ENCODE measurements at regions not wholly inside any gene's neighbourhood (a gene's known extent, or its start where the extent isn't known, plus 50 kb on each side); places are given as distances from the start of the nearest gene placed in this dataset.

DNA sequence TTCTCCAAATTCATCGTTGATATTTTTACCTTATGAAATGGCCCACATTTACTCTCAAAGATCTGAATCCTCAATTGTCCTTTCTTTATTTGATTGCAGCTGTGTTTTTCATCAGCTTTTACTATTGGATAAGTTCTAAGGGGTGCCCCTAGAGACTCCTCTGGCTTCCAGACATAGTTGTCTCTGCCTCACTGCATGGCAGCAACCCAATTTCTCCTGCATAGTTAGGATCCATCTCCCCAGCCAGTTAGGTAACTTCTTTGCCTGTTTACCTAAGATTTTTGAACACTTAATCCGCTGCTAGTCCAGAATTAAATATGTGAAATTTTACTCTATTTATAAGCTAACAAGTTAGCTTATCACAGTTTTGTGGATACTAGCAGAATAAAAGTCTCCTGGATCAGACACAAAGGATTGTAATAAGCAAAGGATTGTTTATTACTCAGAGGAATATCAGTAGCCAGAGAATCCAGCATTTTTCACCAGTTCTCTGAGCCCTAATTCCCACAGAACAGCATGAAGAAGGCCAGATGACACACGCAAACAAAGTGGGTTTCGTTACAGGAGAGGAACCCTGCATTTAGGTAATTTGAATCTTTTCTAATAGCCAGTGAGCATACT, 101.1 kb downstream of the BBS10 start:
- no peak overlapping the region for H3K27ac ChIP-seq (ENCODE audit: extremely low read length, insufficient read depth, low read length)
- H3K36me3 ChIP-seq (replicated peaks in 1 of 2; ENCODE audit: control insufficient read depth in 1 of 2, insufficient read depth in 2 of 2, low read length in 2 of 2), result no peaks in the 10 kb centered on the region
- no peaks in the 10 kb centered on the region for H3K79me2 ChIP-seq (ENCODE audit: insufficient read depth, low read length)
- H3K4me2 ChIP-seq (ENCODE audit: low read depth, low read length), result no peak overlapping the region
- H3K27me3 ChIP-seq (ENCODE audit: control insufficient read depth in 1 of 2, insufficient read depth in 2 of 2, low read length in 2 of 2), result peaks cover 0 to 1% of the 10 kb centered on the region in 2 experiments; a peak in 1 of 5 replicates
- DNase-seq (ENCODE audit: low spot score) (no peak), FAIRE-seq (no peak), ATAC-seq (no peak)
- no TSS peak for BruUV-seq (replicated peaks)
- ChIA-PET POLR2A (no interaction called here), CTCF (ENCODE audit: low intra/inter-chr PET ratio, low total read pairs) (no interaction called here)
- H3K4me1 ChIP-seq (ENCODE audit: insufficient read depth, low read length), result no peaks in the 10 kb centered on the region
- no peaks in the 10 kb centered on the region for H3K9me3 ChIP-seq (ENCODE audit: low read length)
- no peak overlapping the region for H3K9ac ChIP-seq (ENCODE audit: insufficient read depth, low read depth, low read length)
- WGBS (ENCODE audit: low lambda C conversion rate), result 8% methylated on average over 4 of the region's 4 CpGs
- no peaks in the 10 kb centered on the region for H4K20me1 ChIP-seq (ENCODE audit: insufficient read depth, low read length)
- in situ Hi-C loops (cut with HindIII; ENCODE audit: extremely low pct_ligation_motif_present, low pct_unique_long_range_greater_than_20kb) (no loop called here), intact Hi-C loops (cut with micrococcal nuclease; ENCODE audit: unreplicated experiment) (no loop called here)
- H3K4me3 ChIP-seq (replicated peaks in 1 of 3; ENCODE audit: insufficient read depth in 1 of 3, low read depth in 2 of 3, low read length in 3 of 3), result no peak overlapping the region
- no peak overlapping the region for H2AFZ ChIP-seq (ENCODE audit: low read length)
- TF ChIP-seq CREB1 (IDR thresholded peaks at IDR 0.05) (no peak), CREB1 (CRISPR knock-in tag; IDR thresholded peaks at IDR 0.05) (no peak), KLF13 (CRISPR knock-in tag; IDR thresholded peaks at IDR 0.05) (no peak), ZNF891 (CRISPR knock-in tag; IDR thresholded peaks at IDR 0.05) (no peak), ZNF383 (CRISPR knock-in tag; IDR thresholded peaks at IDR 0.05; ENCODE audit: borderline replicate concordance) (no peak), RBFOX2 (IDR thresholded peaks at IDR 0.05; ENCODE audit: low read depth, low read length) (no peak)
- TF ChIP-seq, protein P1, sequence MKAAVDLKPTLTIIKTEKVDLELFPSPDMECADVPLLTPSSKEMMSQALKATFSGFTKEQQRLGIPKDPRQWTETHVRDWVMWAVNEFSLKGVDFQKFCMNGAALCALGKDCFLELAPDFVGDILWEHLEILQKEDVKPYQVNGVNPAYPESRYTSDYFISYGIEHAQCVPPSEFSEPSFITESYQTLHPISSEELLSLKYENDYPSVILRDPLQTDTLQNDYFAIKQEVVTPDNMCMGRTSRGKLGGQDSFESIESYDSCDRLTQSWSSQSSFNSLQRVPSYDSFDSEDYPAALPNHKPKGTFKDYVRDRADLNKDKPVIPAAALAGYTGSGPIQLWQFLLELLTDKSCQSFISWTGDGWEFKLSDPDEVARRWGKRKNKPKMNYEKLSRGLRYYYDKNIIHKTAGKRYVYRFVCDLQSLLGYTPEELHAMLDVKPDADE (CRISPR knock-in tag; IDR thresholded peaks at IDR 0.05), result no peak
- TF ChIP-seq, protein P2, sequence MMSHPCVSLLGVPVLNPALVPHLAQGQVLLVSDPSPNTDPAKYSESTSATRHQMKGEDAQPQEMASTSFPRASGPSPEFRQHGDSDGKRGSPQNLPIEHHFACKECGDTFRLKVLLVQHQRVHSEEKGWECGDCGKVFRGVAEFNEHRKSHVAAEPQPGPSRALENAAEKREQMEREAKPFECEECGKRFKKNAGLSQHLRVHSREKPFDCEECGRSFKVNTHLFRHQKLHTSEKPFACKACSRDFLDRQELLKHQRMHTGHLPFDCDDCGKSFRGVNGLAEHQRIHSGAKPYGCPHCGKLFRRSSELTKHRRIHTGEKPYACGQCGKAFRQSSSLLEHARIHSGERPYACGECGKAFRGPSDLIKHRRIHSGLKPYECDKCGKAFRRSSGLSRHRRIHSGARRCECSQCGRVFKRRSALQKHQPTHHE (CRISPR knock-in tag; IDR thresholded peaks at IDR 0.05; ENCODE audit: borderline replicate concordance), result no peak
- TF ChIP-seq, protein P3, sequence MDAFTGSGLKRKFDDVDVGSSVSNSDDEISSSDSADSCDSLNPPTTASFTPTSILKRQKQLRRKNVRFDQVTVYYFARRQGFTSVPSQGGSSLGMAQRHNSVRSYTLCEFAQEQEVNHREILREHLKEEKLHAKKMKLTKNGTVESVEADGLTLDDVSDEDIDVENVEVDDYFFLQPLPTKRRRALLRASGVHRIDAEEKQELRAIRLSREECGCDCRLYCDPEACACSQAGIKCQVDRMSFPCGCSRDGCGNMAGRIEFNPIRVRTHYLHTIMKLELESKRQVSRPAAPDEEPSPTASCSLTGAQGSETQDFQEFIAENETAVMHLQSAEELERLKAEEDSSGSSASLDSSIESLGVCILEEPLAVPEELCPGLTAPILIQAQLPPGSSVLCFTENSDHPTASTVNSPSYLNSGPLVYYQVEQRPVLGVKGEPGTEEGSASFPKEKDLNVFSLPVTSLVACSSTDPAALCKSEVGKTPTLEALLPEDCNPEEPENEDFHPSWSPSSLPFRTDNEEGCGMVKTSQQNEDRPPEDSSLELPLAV (CRISPR knock-in tag; conservative IDR thresholded peaks at IDR 0.05; ENCODE audit: low read depth), result no peak
